Suprapubic skin (tissue), 4 donors: ENCODE measurements at regions not wholly inside any gene's neighbourhood (a gene's known extent, or its start where the extent isn't known, plus 50 kb on each side); places are given as distances from the start of the nearest gene placed in this dataset.

Source experiments
- CTCF ChIP-seq, 2 donors: fragments of 200-600 bp in 1 of 2; fragments of 450-650 bp in 1 of 2; sonication (generic) in 1 of 2; IDR thresholded peaks; one replicate each; pipeline ENCODE4 v1.5.1; 2016 to 2019; ENCODE audit warnings: antibody characterized with exemption in 2 of 2, mild to moderate bottlenecking in 1 of 2, moderate library complexity in 1 of 2
- POLR2A ChIP-seq, 2 donors: fragments of 450-650 bp; IDR thresholded peaks; one replicate each; pipeline ENCODE4 v1.6.1; 2017; ENCODE audit warnings: antibody characterized with exemption in 2 of 2, mild to moderate bottlenecking in 2 of 2, moderate library complexity in 2 of 2
- POLR2AphosphoS5 ChIP-seq, 3 donors: sonication (generic); formaldehyde crosslinking; IDR thresholded peaks; one replicate each; pipeline ENCODE4 v1.6.1; 2017; ENCODE audit warnings: antibody characterized with exemption in 3 of 3

- TF ChIP-seq CTCF (IDR thresholded peaks at IDR 0.05) (no peak), POLR2AphosphoS5 (IDR thresholded peaks at IDR 0.05) (no peak), POLR2A (IDR thresholded peaks at IDR 0.05) (no peak)
Observed at GRCh38 chr3:31051226-31051625, 156.8 kb upstream of the GADL1 start.
